ENCODE measurements at regions not wholly inside any gene's neighbourhood (a gene's known extent, or its start where the extent isn't known, plus 50 kb on each side); places are given as distances from the start of the nearest gene placed in this dataset.

- no peak for TF ChIP-seq YY1 (IDR thresholded peaks at IDR 0.05; ENCODE audit: insufficient read depth, insufficient read length)
- no peak for TF ChIP-seq ZNF274 (IDR thresholded peaks at IDR 0.05; ENCODE audit: low read depth, low read length)
These were observed 286.2 kb downstream of the MRPS30 start for GRCh38 chr5:45094876-45095440.

All from NT2/D1 (cell line).